ENCODE measurements at regions not wholly inside any gene's neighbourhood (a gene's known extent, or its start where the extent isn't known, plus 50 kb on each side); places are given as distances from the start of the nearest gene placed in this dataset.

DNA sequence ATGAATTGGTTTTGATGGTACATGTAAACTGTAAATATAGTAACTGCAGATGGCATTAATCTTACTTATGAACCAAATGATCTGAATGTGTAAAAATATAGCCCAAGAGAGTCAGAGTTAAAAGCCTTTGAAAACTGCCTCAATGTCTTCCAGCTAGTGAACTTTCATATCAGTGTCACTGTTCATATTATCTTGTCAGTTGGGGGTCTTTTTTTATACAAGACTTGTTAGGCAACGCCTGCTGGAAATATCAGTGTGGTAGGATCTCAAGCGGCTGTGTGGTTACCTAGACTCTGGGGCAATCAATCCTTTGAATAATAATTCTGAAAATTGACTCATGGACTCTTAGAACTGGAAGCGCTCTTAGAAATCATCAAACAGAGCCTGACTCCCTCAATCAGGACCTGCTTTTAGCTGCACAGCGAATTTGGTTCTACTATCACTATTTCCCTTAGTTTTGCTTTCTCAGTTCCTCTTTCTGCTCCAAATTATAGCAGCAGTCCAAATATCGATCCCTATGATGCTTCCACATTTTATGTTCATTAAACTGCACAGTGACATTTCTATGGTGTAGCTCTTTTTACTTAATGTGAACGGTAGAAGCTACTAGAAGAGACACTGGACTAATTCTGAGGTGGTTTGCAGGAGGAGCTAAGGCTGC lies 100.1 kb upstream of the COL1A2 start:
- H3K4me3 ChIP-seq, result no peak overlapping the region
- no peaks in the 10 kb centered on the region for H3K36me3 ChIP-seq
- no peak overlapping the region for H3K27ac ChIP-seq
- H3K9me3 ChIP-seq, result no peaks in the 10 kb centered on the region
- WGBS, 4 donors, result 71 to 86% (median 79%) methylated on average over 6 of the region's 6 CpGs
- no peaks in the 10 kb centered on the region for H3K27me3 ChIP-seq
- ATAC-seq (no peak), DNase-seq (no peak)
- TF ChIP-seq POLR2A (IDR thresholded peaks at IDR 0.05), result no peak
- TF ChIP-seq, protein P1, sequence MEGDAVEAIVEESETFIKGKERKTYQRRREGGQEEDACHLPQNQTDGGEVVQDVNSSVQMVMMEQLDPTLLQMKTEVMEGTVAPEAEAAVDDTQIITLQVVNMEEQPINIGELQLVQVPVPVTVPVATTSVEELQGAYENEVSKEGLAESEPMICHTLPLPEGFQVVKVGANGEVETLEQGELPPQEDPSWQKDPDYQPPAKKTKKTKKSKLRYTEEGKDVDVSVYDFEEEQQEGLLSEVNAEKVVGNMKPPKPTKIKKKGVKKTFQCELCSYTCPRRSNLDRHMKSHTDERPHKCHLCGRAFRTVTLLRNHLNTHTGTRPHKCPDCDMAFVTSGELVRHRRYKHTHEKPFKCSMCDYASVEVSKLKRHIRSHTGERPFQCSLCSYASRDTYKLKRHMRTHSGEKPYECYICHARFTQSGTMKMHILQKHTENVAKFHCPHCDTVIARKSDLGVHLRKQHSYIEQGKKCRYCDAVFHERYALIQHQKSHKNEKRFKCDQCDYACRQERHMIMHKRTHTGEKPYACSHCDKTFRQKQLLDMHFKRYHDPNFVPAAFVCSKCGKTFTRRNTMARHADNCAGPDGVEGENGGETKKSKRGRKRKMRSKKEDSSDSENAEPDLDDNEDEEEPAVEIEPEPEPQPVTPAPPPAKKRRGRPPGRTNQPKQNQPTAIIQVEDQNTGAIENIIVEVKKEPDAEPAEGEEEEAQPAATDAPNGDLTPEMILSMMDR (IDR thresholded peaks at IDR 0.05), result no peak
- intact Hi-C loops (cut with DNase I), result loop anchor here in 6 of 10 donors (2.0 to 10.0 kb wide), 9 partner anchors 98 to 1390 kb away; partner anchors contain the start of gene COL1A2 (in 2 of the 6)
- peaks cover 0 to 22% (median 2%) of the 10 kb centered on the region in 12 donors for H3K4me1 ChIP-seq

DNA sequence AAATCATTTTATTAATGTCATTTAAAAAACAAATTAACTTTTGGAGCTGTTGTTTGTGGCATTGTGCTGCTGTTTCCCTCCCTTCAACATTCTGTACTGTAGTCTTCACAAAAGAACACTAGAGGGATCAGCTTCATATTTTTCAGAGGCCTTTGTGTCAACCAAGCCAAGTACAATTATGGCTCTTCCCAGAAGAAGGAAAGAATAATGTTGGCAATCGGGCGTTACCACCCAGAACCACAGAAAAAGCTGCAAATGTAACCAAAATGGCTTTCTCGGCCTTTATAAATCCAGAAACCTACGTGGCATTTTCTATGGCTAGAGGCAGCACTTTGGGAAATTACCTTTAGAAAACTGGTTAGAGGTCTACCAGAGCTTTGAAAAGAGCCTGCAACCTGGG lies 98.8 kb upstream of the COL1A2 start:
- WGBS, 4 donors, result 47 to 64% (median 52%) methylated on average over 4 of the region's 4 CpGs
- peak; percentile 64 to 75 (median 70) for ATAC-seq
- H3K27ac ChIP-seq, result peak overlapping the region; percentile 25 to 81 (median 61)
- H3K36me3 ChIP-seq, result no peaks in the 10 kb centered on the region
- TF ChIP-seq, protein P1 (IDR thresholded peaks at IDR 0.05), result peak; percentile 24 to 67 (median 48)
- TF ChIP-seq POLR2A (IDR thresholded peaks at IDR 0.05), result no peak
- intact Hi-C loops (cut with DNase I), result loop anchor here in 7 of 10 donors (1.0 to 10.0 kb wide), 8 partner anchors 79 to 1389 kb away; partner anchors contain the start of gene COL1A2 (in 4 of the 7)
- H3K4me3 ChIP-seq, result peak overlapping the region in 7 of 12 donors; percentile 5 to 50 (median 21)
- DNase-seq, result no peak
- peaks cover 0 to 34% (median 6%) of the 10 kb centered on the region in 12 donors for H3K4me1 ChIP-seq
- no peaks in the 10 kb centered on the region for H3K27me3 ChIP-seq
- no peaks in the 10 kb centered on the region for H3K9me3 ChIP-seq

DNA sequence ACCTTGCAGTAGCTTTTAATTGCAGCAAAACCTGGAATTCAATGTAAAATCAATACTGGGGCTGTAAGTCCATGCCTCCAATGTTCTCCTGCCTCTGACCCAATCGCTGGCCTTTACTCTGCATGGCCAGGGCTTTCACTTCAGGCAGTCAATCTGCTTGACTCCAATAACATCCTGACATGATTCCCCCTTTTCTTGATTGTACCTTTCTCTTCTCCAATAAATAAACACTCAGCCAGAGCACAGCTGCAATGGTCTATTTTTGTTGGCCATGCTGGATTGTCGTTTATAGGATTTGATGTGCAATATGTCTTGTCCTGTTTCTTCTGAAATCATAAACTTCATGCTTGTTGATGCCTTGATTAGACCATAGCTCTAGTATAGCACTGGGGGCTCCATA lies 97.8 kb upstream of the COL1A2 start:
- Histone ChIP-seq H3K27ac (peak overlapping the region; percentile 36 to 81 (median 61)), H3K4me3 (peak overlapping the region in 6 of 12 donors; percentile 9 to 50 (median 22)), H3K9me3 (no peaks in the 10 kb centered on the region), H3K4me1 (peaks cover 0 to 35% (median 6%) of the 10 kb centered on the region in 12 donors), H3K27me3 (no peaks in the 10 kb centered on the region), H3K36me3 (no peaks in the 10 kb centered on the region)
- TF ChIP-seq, protein P1 (IDR thresholded peaks at IDR 0.05), result no peak
- TF ChIP-seq POLR2A (IDR thresholded peaks at IDR 0.05), result no peak
- ATAC-seq, result no peak
- intact Hi-C loops (cut with DNase I), result loop anchor here in 7 of 10 donors (1.0 to 10.0 kb wide), 8 partner anchors 78 to 1388 kb away; partner anchors contain the start of gene COL1A2 (in 4 of the 7)
- DNase-seq, result no peak
- WGBS, 4 donors, result 62 to 71% (median 63%) methylated on average over 2 of the region's 2 CpGs

DNA sequence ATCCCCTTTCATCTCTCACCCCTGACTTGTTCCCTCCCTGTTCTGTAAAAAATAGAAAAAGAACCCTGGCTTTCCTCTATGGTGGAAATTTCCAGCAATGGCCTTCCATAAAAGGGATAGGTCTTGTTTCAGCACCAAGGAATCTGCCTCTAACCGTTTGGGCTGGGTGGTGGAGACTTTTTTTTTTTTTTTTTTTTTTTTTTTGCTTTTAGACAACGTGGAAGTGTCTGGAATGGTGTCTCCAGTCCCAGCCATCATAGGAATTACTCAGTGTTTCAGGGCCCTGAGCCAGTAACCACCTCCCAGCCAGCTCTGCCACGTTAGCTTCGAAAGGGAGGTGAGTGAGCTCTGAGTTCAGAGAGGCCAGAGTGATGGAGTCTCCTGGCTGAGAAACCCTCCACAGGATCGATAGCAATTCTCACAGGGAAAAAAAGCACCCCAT lies 97.3 kb upstream of the COL1A2 start:
- H3K36me3 ChIP-seq, result no peaks in the 10 kb centered on the region
- intact Hi-C loops (cut with DNase I), result loop anchor here in 7 of 10 donors (1.0 to 10.0 kb wide), 8 partner anchors 77 to 1387 kb away; partner anchors contain the start of gene COL1A2 (in 4 of the 7)
- peaks cover 0 to 40% (median 9%) of the 10 kb centered on the region in 12 donors for H3K4me1 ChIP-seq
- DNase-seq, result peak; percentile 47 to 77 (median 68)
- H3K27me3 ChIP-seq, result no peaks in the 10 kb centered on the region
- peak; percentile 35 to 76 (median 75) for ATAC-seq
- H3K27ac ChIP-seq, result peak overlapping the region; percentile 17 to 86 (median 66)
- H3K4me3 ChIP-seq, result peak overlapping the region in 4 of 12 donors; percentile 11 to 50 (median 33)
- H3K9me3 ChIP-seq, result no peaks in the 10 kb centered on the region
- TF ChIP-seq, protein P1 (IDR thresholded peaks at IDR 0.05), result no peak
- no peak for TF ChIP-seq POLR2A (IDR thresholded peaks at IDR 0.05)
- 44 to 63% (median 47%) methylated on average over 5 of the region's 5 CpGs for WGBS, 4 donors
